ENCODE measurements at regions not wholly inside any gene's neighbourhood (a gene's known extent, or its start where the extent isn't known, plus 50 kb on each side); places are given as distances from the start of the nearest gene placed in this dataset.

DNA sequence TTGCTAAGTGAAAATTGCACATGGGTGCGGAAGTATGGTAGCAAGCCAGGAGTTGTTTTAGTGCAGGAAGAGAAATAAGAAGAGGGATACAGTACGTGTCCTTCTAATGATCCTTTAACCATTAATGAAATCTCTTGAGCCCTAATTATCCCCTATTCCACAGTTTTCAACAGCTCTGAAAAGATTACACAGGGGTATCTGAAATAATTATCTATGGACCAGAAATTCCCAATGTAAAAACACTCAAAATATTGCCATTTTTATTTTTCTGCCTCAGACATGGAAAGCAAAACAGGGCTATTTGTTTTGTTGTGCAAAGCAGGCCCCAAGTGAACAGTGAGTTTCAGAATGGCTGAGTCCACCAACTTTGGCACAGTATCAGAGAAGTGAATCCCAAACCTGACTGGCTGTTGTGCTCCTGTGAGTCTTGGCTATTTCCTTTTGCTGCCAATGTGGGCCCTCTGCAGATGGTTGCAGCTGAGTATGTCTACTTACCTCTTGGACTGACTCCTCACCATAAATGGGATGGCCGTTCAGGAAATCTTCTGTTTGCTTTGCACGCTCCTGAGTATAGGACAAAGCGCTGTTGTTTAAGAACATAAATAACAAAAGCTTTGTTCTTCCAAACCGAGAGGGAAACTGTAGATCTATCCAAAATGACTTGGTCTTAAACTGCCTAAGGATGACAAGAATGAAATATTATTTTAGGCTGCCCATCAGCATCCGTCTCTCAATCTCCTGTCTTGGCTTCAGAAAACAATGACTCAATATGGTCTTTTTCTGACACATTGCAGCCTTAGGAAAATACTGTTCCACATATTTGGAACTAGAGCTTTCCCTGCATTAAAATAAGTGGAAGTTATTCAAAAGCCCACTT, 204.1 kb downstream of the DEPDC1B start:
- TF ChIP-seq, protein P1, sequence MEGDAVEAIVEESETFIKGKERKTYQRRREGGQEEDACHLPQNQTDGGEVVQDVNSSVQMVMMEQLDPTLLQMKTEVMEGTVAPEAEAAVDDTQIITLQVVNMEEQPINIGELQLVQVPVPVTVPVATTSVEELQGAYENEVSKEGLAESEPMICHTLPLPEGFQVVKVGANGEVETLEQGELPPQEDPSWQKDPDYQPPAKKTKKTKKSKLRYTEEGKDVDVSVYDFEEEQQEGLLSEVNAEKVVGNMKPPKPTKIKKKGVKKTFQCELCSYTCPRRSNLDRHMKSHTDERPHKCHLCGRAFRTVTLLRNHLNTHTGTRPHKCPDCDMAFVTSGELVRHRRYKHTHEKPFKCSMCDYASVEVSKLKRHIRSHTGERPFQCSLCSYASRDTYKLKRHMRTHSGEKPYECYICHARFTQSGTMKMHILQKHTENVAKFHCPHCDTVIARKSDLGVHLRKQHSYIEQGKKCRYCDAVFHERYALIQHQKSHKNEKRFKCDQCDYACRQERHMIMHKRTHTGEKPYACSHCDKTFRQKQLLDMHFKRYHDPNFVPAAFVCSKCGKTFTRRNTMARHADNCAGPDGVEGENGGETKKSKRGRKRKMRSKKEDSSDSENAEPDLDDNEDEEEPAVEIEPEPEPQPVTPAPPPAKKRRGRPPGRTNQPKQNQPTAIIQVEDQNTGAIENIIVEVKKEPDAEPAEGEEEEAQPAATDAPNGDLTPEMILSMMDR (IDR thresholded peaks at IDR 0.05; ENCODE audit: control extremely low read depth, extremely low read depth) = no peak
- WGBS, 2 donors = 75 to 78% methylated on average over 7 of the region's 7 CpGs
- H3K27me3 ChIP-seq (ENCODE audit: control insufficient read depth in 3 of 3, insufficient read depth in 3 of 3, low read length in 2 of 3) = no peaks in the 10 kb centered on the region
- H3K4me3 ChIP-seq = no peak overlapping the region
- H3K27ac ChIP-seq (ENCODE audit: low read depth in 1 of 2, low read length in 1 of 2) = no peak overlapping the region
- H3K9ac ChIP-seq (ENCODE audit: insufficient read depth in 1 of 2, low read length in 2 of 2) = no peak overlapping the region
- H3K4me1 ChIP-seq (ENCODE audit: control insufficient read depth in 5 of 5, insufficient read depth in 5 of 5, low read length in 5 of 5) = no peaks in the 10 kb centered on the region
- DNase-seq (no peak), ATAC-seq (ENCODE audit: insufficient read depth, low FRiP score) (no peak)
- H3K9me3 ChIP-seq (ENCODE audit: control insufficient read depth in 4 of 4, insufficient read depth in 3 of 4, low read length in 3 of 4) = peaks cover 0 to 2% (median 0%) of the 10 kb centered on the region in 4 donors
- H3K36me3 ChIP-seq (ENCODE audit: control insufficient read depth in 4 of 4, insufficient read depth in 4 of 4, low read length in 4 of 4) = no peaks in the 10 kb centered on the region

DNA sequence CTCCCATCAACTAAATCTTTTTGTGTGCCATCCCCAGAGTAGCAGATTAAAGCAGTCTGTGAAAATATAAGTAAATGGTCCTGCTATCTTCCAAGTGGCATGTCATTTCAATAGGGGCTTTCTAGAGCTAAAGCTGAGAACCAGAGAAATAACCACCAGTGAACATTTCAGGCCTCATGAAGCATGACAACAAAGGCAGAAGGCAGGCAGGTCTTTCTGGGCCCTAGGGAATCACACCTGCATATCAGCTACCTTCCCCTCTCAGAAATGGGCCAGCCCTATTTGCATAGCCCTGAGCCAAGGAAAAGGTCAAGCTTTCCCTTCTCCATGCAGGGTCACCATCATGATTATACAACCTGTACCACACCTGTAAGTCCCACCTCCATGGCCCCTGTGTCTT, 205.3 kb downstream of the DEPDC1B start:
- Histone ChIP-seq H3K4me1 (ENCODE audit: control insufficient read depth in 5 of 5, insufficient read depth in 5 of 5, low read length in 5 of 5) (no peaks in the 10 kb centered on the region), H3K36me3 (ENCODE audit: control insufficient read depth in 4 of 4, insufficient read depth in 4 of 4, low read length in 4 of 4) (no peaks in the 10 kb centered on the region), H3K27me3 (ENCODE audit: control insufficient read depth in 3 of 3, insufficient read depth in 3 of 3, low read length in 2 of 3) (no peaks in the 10 kb centered on the region), H3K9ac (ENCODE audit: insufficient read depth in 1 of 2, low read length in 2 of 2) (no peak overlapping the region), H3K9me3 (ENCODE audit: control insufficient read depth in 4 of 4, insufficient read depth in 3 of 4, low read length in 3 of 4) (peaks cover 0 to 2% (median 0%) of the 10 kb centered on the region in 4 donors), H3K27ac (ENCODE audit: low read depth in 1 of 2, low read length in 1 of 2) (no peak overlapping the region), H3K4me3 (no peak overlapping the region)
- ATAC-seq (ENCODE audit: insufficient read depth, low FRiP score) (no peak), DNase-seq (no peak)
- TF ChIP-seq, protein P1 (IDR thresholded peaks at IDR 0.05; ENCODE audit: control extremely low read depth, extremely low read depth) = no peak

DNA sequence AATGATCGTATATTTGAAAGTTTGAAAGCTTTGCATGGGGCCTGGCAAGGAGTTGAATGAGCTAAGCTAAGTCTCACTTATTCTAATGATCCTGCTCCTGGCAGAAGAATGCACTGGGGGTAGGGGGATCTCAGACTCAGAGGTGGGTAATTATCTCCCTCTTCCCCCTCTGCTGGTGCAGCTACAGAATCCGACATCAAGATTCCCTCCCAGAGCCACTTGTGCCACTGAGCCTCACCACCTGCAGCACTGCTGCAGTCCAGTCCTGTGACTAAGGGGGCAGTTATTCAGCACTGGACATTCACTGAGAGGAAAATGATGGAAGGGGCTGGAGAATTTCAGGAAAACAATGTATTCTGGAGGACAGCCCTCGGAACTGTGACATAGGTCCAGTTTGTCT, 205.8 kb downstream of the DEPDC1B start:
- H3K9me3 ChIP-seq (ENCODE audit: control insufficient read depth in 4 of 4, insufficient read depth in 3 of 4, low read length in 3 of 4) = peaks cover 0 to 2% (median 0%) of the 10 kb centered on the region in 4 donors
- no peak overlapping the region for H3K27ac ChIP-seq (ENCODE audit: low read depth in 1 of 2, low read length in 1 of 2)
- H3K4me1 ChIP-seq (ENCODE audit: control insufficient read depth in 5 of 5, insufficient read depth in 5 of 5, low read length in 5 of 5) = no peaks in the 10 kb centered on the region
- H3K36me3 ChIP-seq (ENCODE audit: control insufficient read depth in 4 of 4, insufficient read depth in 4 of 4, low read length in 4 of 4) = no peaks in the 10 kb centered on the region
- no peak overlapping the region for H3K4me3 ChIP-seq
- WGBS, 2 donors = 84 to 91% methylated on average over 3 of the region's 3 CpGs
- ATAC-seq (ENCODE audit: insufficient read depth, low FRiP score) (no peak), DNase-seq (no peak)
- no peak overlapping the region for H3K9ac ChIP-seq (ENCODE audit: insufficient read depth in 1 of 2, low read length in 2 of 2)
- TF ChIP-seq, protein P1 (IDR thresholded peaks at IDR 0.05; ENCODE audit: control extremely low read depth, extremely low read depth) = no peak
- H3K27me3 ChIP-seq (ENCODE audit: control insufficient read depth in 3 of 3, insufficient read depth in 3 of 3, low read length in 2 of 3) = no peaks in the 10 kb centered on the region

Measured in lung (tissue), 11 donors.